GM12891 (cell line): ENCODE measurements at regions not wholly inside any gene's neighbourhood (a gene's known extent, or its start where the extent isn't known, plus 50 kb on each side); places are given as distances from the start of the nearest gene placed in this dataset.

Experiments
- POLR2A ChIP-seq: IDR thresholded peaks from 2 replicates; pipeline ENCODE4 v1.6.1; 2011; ENCODE audit warnings: low read depth, low read length, control low read depth
- POLR2AphosphoS5 ChIP-seq: IDR thresholded peaks from 2 replicates; pipeline ENCODE4 v1.6.1; 2011; ENCODE audit warnings: low read depth, low read length, control low read depth
- SPI1 ChIP-seq: IDR thresholded peaks from 2 replicates; pipeline ENCODE4 v1.6.1; 2011; ENCODE audit warnings: low read depth, low read length, control low read depth

DNA sequence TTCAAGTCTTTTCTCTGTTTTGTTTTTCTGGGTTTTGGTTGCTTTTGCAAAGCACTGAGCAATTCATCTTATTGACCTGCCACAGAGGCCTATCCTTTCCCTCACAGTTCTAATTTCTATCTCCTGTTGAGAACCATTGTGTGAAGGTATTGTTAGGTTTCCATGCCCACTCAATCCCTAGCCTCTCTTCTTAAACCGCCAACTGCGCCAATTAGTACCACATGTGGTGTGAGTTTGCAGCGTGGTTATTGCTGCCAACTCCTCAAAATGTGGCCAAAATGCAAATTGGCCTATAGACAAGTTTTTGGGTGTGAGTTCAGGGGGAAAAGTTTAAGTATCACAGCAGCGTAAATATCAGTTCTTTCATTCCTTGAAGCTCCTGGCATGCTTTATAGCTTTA is 232.6 kb downstream of the FLRT2 start:
- TF ChIP-seq POLR2A (no peak), SPI1 (no peak), POLR2AphosphoS5 (no peak)
